Fibroblast of skin of abdomen (primary cell): ENCODE measurements at regions not wholly inside any gene's neighbourhood (a gene's known extent, or its start where the extent isn't known, plus 50 kb on each side); places are given as distances from the start of the nearest gene placed in this dataset.

Source experiments
- DNase-seq: peaks from one replicate; pipeline ENCODE4 v3.0.0-alpha.2; 2013

DNA sequence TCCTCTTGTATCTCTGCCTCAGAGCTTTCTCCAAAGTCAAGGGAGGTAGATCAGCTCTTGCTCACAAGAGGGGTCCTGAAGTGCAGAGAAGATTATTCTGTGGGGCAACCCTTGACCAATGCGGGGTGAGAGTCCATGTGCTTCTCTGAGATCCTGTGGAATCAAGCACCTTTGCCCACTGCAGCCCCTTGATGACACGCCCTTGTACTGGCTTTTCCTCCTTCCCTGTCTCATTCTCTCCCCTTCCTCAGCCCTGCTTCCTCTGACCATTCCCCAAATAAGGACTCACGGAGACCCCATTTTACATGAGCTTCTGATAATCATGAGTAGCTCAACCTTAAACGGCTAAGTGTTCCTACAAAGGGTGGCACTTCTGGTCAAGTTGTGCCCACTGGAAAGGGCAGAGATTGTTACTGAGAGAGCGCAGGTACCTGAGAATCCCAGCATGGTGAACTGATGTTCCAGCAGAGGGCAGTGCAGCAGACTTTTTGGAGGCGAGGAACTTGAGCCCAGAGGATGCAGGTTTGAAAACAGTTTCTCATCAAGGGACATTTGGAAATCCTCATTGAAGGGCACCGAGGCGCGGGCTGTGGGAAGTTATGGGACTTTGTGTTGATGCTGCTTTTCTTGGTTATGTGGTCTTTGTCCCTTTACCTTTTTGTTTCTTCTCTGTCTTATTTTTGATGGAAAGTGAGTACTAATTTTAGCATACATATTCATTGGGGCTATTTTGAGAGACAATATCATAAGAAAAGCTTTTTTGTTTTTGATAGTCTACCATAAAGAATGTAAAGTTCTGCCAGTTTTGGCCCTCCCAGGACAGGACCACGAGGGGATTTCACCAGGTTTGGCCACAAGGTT is 201.3 kb downstream of the RBM46 start:
- DNase-seq: peak; percentile 28

DNA sequence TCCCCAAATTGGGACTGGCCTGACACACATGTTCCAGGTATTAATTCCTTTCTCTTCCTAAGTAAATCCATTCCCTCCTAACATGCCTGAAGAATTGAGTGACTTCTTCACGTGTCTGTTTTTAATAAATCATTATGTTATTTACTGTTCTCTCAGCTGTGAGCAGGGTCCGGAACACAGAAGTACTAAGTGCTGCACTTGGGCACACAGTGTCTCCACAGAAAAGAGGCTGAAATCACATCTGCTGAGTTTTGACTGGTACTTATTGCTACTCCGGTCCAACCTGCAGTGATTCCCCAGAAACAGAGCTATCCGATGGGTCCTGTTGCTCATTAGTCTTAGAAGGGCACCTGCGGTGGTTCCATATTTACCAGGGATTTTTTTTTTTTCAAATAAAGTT is 202.6 kb downstream of the RBM46 start:
- DNase-seq: no peak

DNA sequence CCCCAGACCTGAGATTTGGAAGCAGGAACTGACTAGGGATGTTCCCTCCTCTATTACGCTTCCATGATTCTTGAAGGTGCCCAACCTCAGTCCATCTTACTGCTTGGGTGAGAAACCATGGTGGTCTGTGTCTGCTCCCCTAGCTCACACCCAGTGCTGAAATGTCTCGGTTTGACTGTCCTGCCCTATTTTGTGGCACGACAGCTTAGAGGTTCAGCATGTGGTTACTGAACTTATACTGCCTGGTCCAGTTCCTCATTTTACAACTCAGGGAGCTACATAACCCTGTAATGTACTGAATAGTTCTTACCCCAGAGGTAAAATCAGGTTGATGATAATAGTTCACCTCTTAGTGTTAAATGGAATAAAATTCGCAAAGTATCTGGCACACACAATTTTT is 203.1 kb downstream of the RBM46 start:
- no peak for DNase-seq

DNA sequence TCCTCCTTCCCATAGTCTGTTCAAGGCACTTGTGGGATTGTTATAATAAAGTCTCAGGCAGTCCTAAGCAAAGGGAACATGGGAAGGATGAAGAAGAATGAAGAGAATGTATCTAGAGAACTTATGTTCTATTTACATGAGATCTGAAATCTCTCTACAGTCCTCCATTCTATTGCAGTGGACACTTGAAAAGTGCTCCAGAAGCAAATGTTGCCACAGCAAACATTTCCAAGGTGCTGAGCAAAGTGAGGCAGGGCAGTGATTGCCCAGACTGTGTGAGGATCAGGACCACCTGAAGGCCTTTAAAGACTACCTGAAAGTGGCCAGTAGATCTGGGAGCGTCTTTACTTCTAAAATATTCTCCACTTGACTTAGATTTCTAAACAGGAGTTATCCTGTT is 203.5 kb downstream of the RBM46 start:
- no peak for DNase-seq

DNA sequence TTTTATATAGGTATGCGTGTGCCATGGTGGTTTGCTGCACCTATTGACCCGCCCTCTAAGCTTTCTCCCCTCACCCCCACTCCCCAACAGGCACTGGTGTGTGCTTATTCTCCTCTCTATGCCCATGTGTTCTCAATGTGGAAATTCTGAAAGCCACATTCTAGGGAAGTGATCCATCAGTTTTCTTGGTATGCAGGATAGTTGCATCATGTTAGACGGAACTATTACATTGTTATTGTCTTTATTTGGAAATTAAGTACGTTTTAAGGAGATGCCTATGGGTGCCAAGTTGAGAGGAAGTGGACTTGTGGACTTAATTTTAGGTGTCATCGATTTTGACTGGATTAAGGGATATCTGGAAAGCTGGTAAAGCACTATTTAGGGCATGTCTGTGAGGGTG is 204.6 kb downstream of the RBM46 start:
- peak; percentile 56 for DNase-seq

DNA sequence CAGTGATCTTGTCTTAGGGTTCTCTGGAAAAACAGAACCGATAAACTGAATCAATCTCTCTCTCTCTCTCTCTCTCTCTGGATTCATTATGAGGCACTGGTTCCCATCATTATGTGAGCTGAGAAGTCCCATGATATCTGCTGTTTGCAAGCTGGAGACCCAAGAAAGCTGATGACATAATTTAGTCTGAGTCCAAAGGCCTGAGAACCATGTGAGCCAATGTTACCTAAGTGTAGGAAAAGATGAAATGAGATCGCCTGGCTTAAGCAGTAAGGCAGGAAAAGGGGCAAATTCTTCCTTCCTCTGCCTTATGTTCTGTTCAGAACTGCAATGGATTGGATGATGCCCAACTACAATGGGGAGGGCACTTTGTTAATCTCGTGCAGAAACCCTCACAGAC is 207.4 kb downstream of the RBM46 start:
- no peak for DNase-seq

DNA sequence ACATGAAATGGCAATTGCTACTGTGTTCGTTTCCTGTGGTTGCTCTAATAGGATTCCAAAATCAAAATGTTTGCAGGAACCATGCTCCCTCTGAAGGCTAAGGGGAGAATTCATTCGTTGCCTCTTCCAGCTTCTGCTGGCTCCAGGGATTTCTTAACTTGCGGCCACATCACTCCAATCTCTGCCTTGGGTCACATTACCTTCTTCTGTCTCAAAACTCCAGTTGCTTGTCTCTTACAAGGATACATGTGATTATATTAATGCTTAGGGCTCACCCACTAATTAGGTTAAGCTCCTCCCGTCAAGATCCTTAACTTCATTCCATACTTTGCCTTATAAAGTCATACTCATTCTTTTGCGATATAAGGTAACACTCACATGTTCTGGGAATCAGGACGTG is 208.4 kb downstream of the RBM46 start:
- DNase-seq: no peak

DNA sequence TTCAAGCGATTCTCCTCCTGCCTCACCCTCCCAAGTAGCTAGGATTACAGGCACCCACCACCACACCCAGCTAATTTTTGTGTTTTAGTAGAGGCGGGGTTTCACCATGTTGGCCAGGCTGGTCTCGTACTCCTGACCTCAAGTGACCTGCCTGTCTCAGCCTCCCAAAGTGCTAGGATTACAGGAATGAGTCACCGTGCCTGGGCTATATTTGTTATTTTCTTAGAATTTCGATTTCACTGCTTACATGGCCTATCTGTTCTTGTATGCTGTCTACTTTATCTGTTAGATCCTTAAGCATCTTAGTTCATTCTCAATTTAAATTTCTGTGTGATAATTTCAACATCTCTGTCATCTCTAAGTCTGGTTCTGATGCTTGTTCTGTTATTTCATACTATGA is 210.6 kb upstream of the NPY2R start:
- peak; percentile 1 for DNase-seq

DNA sequence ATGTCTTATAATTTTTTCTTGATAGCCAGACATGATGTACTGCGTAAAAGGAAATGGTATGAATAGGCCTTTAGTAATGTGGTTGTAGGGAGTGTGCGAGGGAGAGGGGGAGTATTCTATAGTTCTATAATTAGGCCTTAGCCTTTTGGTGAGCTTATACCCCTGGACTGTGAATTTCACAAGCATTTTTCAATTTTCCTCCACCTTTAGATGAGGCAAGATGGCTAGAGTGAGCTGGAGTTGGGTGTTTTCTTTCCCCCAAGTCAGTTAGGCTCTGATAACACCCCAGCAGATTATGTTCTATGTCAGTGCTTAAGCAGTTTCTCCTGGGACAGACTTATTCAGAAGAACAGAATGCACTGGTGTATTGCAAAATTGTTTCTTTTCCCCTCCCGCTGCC is 210.2 kb upstream of the NPY2R start:
- DNase-seq: peak; percentile 31

DNA sequence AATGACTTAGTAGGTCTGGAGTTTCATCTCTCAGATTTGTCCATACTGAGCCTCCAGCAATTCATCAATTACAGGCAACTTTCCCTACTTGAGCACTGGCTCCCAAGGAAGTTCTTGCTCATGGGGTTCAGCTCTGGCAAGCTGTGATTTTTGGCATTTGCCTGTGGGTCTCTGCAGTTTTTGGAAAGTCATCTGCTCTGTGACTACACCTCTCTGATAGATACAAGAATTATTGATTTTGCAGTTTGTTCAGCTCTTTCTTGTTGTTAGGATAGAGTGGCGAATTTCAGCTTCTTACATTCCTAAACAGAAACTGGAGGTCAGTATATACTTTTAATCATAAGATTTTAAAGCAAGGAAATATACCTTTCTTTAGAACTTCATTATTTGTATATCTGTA is 209.7 kb upstream of the NPY2R start:
- no peak for DNase-seq

DNA sequence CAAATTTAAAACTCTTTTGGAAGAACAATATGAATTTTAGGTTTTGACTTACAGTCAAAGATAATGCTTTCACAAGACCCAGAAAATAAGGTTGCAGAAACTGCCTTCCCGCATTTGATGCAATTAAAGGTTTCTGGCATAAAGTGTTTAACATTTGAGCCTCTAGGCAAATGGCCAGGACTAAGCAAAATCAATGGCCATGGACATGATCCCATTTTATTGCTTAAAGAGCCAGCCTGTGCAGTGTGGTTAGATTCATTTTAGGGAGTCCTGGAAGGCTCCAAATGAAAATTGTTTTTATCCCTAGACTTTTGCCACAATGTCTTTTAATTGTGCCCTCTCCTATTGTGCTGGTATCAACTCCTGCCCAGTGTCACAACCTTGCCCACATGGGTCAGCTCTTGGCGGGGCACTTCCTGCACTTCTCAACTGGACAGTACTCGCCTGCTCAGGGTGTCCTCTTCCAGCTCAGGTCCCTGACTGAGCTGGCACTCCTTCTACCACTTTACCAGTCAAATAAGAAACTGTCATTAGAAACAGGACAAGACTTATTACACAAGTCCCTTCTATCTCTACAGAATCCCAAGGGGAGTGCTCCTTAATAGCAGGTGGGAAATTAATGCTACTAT is 208.4 kb upstream of the NPY2R start:
- DNase-seq: no peak

DNA sequence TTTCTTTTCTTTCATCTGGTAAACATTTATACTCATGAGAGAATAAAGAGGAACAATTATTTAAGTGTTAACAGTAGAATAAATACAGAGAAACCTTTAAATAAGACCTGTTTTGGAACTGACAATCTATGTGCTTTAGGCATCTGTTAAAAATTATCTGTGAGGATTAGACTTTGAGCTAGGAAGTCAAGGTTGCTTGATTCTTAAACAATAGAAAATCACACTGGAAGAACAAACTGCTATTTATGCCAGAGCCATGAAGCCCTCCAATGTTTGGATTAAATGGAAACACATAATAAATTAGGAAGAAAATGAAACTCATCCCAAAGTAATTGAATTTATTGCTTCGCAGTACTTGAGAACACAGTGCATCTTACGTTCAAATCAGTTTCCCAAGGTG is 207.2 kb upstream of the NPY2R start:
- no peak for DNase-seq

DNA sequence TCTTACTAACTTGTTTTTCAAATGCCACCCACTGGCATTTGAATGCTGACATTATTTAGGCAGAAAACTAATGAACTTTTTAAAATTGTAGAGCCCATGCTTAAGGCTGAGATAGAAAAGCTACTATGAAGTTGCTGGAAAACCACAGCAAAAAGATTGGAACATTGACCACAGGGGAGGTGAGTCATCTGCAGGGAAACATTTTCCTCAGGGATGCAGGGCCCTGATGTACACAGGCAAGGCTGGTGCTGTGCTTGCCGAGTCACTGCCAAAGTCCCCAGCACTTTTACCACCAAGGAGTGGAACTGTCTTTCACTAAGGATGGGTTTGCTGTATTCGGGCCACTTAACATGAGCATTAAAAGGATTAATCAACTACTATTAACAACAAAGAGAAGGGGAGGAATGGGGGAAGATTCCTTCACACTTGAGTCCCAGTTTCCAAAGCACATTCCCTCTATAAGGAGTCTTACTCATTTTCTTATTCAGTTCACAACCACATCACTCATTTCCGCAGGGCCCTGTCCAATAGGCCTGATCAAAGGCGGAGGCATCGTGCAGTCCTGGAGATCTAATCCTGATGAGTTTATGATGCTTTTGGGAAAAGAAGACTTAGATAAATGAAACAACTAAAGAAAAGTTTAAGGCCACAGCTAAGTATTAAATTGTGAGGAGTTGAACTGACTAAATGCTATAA is 202.9 kb upstream of the NPY2R start:
- DNase-seq: peak; percentile 55

DNA sequence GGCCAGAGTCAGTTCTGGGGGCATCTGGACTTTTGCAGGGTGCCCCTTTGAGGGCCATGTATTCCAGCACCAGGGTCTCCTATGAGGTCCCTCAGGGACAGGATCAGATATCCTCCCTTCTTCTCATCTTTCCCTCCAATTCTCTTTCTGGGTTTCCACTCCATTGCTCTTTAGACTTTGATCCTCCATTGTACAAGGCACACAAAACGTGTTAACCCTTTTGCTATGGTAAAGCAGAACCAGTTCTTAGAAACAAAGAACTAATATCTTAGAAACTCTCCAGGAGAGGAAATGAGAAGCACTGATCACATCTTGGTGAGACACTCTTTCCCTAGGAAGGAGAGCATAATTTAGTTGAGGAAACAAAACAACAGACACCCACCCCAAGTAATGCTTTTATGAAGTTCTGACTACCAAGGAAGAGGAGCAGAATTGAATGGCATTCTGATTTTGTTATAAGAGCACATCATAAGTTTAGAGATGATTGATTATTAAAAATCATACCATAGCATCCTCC is 200.7 kb upstream of the NPY2R start:
- DNase-seq: no peak

DNA sequence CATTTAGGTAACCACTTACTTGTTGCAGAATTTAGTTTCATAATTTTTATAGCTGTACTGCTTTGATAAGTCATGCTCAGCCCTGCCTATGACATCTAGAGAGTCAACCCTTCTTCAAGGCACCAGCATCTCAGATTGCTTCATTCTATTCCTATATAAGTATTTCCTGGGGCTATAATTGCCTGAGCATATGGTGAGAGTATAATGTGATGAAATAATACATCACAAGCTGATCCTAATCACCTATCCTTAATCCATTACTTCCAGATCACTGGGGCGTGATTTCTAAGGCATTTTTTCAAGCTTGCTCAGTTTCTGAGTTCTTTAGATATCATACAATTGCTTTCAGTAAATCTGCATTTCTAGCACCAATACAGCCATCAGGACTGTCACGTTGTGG is 200.0 kb upstream of the NPY2R start:
- DNase-seq: no peak

DNA sequence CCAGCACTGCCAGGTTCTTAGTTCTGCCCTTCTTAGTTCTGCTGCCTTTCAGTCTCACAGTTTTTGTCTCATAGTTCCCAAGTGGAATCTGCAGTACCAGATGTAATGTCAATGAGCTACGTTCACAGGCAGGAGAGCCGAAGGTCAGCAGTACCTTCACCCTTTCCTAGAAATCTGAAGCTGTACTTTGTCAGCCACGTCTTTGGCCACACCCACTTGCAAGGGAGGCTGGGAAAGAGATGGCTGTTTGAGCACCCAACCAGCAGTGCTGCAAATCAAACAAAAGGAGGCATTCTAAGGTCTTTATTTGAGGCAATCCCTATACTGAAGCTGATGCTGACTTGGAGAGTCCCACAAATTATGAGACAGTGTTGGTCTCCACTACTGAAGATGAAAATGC is 199.1 kb upstream of the NPY2R start:
- DNase-seq: no peak

DNA sequence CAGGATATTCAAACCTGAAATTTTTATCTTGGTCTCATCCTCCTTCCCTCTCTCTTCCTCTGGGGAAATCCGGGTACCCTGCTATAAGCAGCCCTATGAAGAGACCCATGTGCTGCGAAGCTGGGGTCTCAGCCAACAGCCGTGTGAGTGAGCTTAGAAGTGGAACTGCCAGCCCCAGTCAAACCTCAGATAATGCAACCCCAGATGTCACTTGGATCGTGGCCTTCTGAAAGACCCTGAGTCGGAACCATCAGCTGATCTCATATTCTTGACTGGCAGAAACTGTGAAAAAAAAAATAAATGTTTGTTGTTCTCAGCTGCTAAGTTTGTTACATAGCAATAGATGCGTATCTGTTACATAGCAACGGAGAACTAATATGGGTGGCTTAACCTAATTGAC is 198.1 kb upstream of the NPY2R start:
- no peak for DNase-seq

DNA sequence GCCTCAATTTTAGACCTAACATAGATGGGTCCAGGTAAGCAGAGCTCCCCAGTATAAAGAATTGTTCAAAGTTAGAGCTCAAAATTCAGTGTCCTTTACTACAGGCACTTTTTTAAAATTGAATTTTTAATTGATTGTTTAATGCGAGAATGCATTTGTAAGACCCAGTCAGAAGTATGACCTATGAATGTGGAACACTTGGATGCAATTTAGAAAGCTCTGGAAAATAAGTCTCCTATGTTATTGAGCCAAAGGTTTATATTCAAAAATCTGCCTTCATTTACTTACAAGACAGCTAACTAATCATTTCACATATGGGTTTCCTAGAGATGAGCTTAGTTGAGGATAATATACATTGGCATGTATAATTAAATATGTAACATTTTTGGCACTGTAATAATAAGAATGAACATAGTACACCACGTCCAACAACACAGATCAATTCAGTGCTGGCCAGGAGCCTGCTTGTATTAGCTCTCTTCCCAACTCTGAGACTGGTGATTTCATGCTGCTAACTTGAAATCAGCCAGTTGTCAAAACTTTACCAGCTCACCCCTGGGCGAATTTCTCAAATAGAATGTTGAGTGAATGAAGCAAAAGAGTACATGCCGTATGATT is 197.2 kb upstream of the NPY2R start:
- DNase-seq: no peak

DNA sequence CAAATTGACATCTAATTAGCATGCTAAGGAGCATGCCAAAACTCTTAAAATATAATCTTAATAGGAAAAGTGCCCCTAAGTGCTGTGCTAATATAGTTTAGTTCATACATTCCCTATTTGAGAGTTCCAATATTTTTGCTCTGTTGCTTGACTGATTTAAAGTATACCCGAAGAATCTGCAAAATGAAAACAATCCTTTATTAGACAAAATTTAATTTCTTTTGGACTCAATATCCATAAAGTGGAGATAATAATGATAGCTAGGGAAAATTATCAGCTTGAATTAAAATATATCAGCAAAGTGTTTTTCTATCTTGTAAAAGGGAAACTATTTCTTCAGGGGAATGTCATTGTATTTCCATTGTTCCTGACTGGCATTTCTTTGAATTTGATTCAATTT is 196.0 kb upstream of the NPY2R start:
- no peak for DNase-seq

DNA sequence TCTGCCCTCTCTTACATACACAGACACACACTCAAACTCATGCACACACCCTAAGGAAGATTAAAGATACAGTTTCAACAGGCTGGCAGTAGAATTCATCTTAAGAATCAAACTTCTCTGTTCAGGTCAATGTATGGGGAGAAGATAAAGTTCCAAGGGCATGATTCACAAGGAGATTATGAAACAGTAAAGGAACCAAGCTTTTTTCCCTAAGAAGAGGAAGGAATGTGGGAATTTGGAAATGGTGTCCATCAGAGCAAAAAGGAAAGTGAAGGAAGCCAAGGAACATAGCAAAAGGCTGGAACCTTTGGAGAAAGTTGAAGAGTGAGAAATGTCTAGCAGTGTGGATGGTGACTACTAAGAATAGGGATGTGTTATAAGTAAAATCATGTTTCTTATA is 191.0 kb upstream of the NPY2R start:
- peak; percentile 12 for DNase-seq

DNA sequence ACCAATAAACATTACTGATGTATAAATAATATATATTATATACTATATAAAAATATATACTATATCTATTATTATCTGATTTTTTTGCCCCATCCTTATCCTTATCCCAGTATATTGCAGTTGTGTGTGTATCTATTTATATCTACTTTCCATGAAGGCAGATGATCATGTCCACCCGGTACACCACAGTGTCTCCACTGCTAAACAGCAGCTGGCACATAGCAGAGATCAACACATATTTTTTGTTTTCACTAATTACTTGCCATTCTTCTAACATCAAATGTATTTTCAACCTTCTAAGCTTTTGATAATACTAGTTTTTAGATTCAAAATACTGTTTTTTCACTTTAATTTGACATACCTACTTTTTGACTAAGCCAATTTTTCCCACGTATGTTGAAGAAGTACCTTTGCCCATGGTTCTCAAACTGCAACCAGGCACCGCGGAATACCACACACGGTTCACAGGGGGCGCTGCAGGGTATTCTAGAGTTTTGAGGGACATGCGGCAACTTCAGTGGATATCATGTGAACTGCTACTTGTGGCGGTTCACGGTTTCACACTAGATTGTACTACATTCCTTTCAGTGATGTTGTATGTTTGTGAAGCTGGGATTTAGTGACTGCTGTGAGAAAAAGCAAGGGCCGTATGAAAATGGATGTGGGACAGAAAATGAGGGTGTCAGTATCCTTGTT is 182.5 kb upstream of the NPY2R start:
- DNase-seq: no peak

DNA sequence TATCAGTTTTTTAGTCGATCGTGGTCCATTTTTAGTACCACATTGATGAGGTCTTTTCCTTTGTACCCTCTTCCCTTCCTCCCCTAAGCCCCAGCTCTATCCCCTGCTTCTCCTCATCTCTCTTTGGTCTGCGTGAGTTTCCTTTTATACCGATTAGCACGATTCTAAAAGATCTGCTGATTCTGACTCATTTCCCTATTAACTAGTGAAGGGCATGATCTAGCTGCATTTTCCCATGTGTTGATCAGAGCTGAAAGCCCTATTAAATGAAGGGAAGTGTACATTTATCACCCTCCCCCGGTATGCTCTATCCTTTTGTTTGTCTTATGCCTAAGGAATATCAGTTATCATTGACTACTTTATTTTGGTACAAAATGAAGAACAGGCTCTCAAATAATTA is 181.7 kb upstream of the NPY2R start:
- no peak for DNase-seq
